ENCODE measurements at regions not wholly inside any gene's neighbourhood (a gene's known extent, or its start where the extent isn't known, plus 50 kb on each side); places are given as distances from the start of the nearest gene placed in this dataset.

GRCh38 chrX:33817266-33817665 is 314.8 kb downstream of the FAM47A start:
- no peak for TF ChIP-seq CTCF (IDR thresholded peaks at IDR 0.05)
- no peak for TF ChIP-seq REST (IDR thresholded peaks at IDR 0.05; ENCODE audit: insufficient read depth in 1 of 2, low read depth in 2 of 2, low read length in 1 of 2)
- TF ChIP-seq POLR2AphosphoS5 (IDR thresholded peaks at IDR 0.05; ENCODE audit: low read depth, low read length): no peak
- TF ChIP-seq TCF7L2 (IDR thresholded peaks at IDR 0.05; ENCODE audit: low read depth, low read length): no peak
- no peak for TF ChIP-seq SIN3A (IDR thresholded peaks at IDR 0.05; ENCODE audit: borderline replicate concordance, insufficient read depth, low read depth, low read length)
- POLR2A ChIA-PET: no interaction called here
- H3K4me3 ChIP-seq (ENCODE audit: low read depth in 2 of 2, low read length in 2 of 2): no peak overlapping the region
- no peaks in the 10 kb centered on the region for H3K27me3 ChIP-seq (ENCODE audit: control insufficient read depth, insufficient read depth, low read length)
- H3K27ac ChIP-seq (ENCODE audit: low read length): no peak overlapping the region
- no peaks in the 10 kb centered on the region for H3K9me3 ChIP-seq (ENCODE audit: control insufficient read depth, insufficient read depth, low read depth, low read length)
- no TSS peak for BruUV-seq (replicated peaks)
- DNase-seq (ENCODE audit: low read depth, low spot score) (no peak), ATAC-seq (no peak)
- H3K36me3 ChIP-seq (ENCODE audit: control insufficient read depth, insufficient read depth, low read length): no peaks in the 10 kb centered on the region
- H3K4me1 ChIP-seq (ENCODE audit: control insufficient read depth, insufficient read depth, low read length): no peaks in the 10 kb centered on the region
- intact Hi-C loops (cut with micrococcal nuclease; ENCODE audit: unreplicated experiment) (no loop called here), in situ Hi-C loops (cut with HindIII; ENCODE audit: low pct_unique_long_range_greater_than_20kb, low sequenced_read_pairs) (no loop called here)
- CTCF ChIA-PET: no interaction called here

- H3K27me3 ChIP-seq (ENCODE audit: control insufficient read depth, insufficient read depth, low read length): no peaks in the 10 kb centered on the region
- POLR2A ChIA-PET: no interaction called here
- intact Hi-C loops (cut with micrococcal nuclease; ENCODE audit: unreplicated experiment): no loop called here
- BruUV-seq (replicated peaks): no TSS peak
- ATAC-seq (no peak), DNase-seq (ENCODE audit: low read depth, low spot score) (no peak)
- H3K9me3 ChIP-seq (ENCODE audit: control insufficient read depth, insufficient read depth, low read depth, low read length): no peaks in the 10 kb centered on the region
- H3K36me3 ChIP-seq (ENCODE audit: control insufficient read depth, insufficient read depth, low read length): no peaks in the 10 kb centered on the region
- no peaks in the 10 kb centered on the region for H3K4me1 ChIP-seq (ENCODE audit: control insufficient read depth, insufficient read depth, low read length)
- H3K27ac ChIP-seq (ENCODE audit: low read length): no peak overlapping the region
- in situ Hi-C loops (cut with HindIII; ENCODE audit: low pct_unique_long_range_greater_than_20kb, low sequenced_read_pairs): no loop called here
- CTCF ChIA-PET: no interaction called here
- no peak overlapping the region for H3K4me3 ChIP-seq (ENCODE audit: low read depth in 2 of 2, low read length in 2 of 2)
- no peak for TF ChIP-seq CTCF (IDR thresholded peaks at IDR 0.05)
- no peak for TF ChIP-seq REST (IDR thresholded peaks at IDR 0.05; ENCODE audit: insufficient read depth in 1 of 2, low read depth in 2 of 2, low read length in 1 of 2)
- no peak for TF ChIP-seq SIN3A (IDR thresholded peaks at IDR 0.05; ENCODE audit: borderline replicate concordance, insufficient read depth, low read depth, low read length)
- no peak for TF ChIP-seq POLR2AphosphoS5 (IDR thresholded peaks at IDR 0.05; ENCODE audit: low read depth, low read length)
- no peak for TF ChIP-seq TCF7L2 (IDR thresholded peaks at IDR 0.05; ENCODE audit: low read depth, low read length)
Observed at GRCh38 chrX:33808636-33809035, 323.5 kb downstream of the FAM47A start.
